ENCODE measurements at regions not wholly inside any gene's neighbourhood (a gene's known extent, or its start where the extent isn't known, plus 50 kb on each side); places are given as distances from the start of the nearest gene placed in this dataset.

- no peak for DNase-seq
Observed at GRCh38 chr6:21893793-21894192, 300.2 kb downstream of the SOX4 start.

DNA sequence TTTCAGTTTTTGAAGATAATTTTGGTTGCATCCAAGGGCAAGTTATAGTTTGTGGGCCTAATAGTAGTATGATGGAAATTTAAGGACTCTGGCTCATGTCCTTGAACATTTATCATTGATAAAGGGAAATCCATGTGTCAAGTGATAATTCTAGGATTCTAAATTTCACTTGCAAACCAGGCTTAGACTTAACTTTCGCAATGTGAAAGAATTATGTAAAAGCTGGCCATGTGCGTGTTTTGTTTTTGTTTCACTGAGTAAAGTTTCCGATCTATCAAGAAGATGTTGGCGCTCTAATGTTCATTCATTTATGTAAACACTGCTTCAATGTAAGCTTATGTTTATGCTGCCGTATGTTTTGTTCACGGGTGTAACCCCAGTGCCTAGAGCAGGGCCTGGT, 302.0 kb downstream of the SOX4 start:
- no peak for DNase-seq

GRCh38 chr6:21898107-21898796, 304.7 kb downstream of the SOX4 start:
- no peak for DNase-seq

DNA sequence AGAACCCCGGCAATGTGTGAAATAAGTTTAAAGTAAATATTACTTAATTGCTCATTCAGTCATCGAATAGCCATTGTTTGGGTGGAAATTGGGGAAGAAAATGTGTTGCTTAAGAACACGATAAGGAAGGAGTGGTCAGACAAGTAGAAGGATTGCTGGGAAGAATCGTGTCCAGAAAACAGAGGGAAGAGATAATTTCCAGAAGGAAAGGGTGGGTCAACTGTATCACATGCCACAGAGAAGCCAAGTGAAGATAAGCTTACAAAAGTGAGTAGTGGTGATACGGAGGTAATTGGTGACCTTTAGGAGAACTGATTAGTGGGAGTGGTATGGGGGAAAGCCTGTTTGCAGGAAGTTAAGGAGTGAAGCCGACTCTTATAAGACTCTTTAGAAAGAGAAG, 306.2 kb downstream of the SOX4 start:
- DNase-seq = no peak

DNA sequence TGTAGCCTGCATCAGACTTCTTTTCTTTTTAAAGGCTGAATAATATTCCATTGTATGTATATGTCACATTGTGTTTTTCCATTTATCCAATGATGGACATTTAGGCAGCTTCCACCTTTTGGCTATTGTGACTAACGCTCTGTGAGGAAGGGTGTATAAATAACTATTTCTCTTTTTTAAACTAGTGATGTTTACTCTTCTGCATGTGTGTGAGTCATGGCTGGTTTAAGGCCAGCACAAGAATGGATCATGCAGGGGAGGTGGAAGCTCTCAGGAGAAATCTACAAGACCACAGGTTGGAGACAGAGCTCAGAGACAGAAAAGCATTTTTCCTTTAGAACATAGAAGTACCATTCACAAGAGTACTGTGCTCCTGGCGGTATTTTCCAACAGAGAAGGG, 307.2 kb downstream of the SOX4 start:
- DNase-seq = no peak

DNA sequence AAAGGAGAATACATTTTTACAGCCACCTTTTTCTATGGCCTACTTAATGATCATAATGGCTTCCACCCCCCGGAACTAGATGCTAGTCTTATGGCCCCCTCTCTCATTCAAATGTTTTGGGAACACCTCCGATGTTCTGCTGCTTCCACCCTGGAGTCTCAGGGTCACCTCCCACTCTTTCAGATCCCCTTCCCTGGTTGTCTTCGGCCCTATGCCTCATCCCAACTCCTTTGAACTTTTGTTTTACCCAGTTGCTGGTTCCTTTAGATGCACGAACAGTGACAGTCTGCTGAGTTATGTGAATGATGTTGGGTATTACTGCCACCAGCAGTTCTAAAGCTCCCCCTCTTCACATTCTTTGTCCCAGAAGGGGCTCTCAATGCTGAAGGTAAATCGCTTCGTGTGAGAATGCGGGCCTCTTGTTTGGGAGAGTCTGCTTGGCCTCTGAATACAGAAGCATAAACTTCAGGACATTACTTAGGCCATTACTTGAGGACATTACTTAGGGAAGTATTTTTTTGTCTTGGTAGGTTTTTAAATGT, 309.1 kb downstream of the SOX4 start:
- DNase-seq = no peak

DNA sequence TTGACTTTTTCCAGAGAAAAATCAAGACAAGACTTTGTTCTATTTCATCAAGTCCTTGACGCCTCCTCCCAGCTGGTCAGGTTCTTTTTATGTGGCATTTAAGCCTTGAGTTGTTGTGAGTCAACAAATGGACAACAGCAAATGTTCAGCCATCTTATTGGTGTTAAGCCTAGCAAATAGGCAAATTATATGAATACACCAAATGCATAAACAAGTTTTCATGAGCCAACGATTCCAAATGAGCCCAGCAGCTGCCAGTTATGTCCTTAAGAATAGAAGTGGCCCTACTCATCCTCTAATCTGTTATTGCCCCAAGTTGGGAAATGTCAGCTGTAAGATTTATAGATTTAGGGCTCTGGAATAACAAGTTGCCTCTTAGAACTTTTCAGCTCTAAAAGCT, 312.0 kb downstream of the SOX4 start:
- DNase-seq = no peak

- DNase-seq = no peak
Observed at GRCh38 chr6:21906826-21907225, 313.3 kb downstream of the SOX4 start.

GRCh38 chr6:21907291-21907690, 313.7 kb downstream of the SOX4 start:
- no peak for DNase-seq

GRCh38 chr6:21908161-21908848, 314.8 kb downstream of the SOX4 start:
- DNase-seq = no peak

- no peak for DNase-seq
Observed at GRCh38 chr6:21909321-21909720, 315.8 kb downstream of the SOX4 start.

GRCh38 chr6:21911208-21911607, 317.7 kb downstream of the SOX4 start:
- no peak for DNase-seq

DNA sequence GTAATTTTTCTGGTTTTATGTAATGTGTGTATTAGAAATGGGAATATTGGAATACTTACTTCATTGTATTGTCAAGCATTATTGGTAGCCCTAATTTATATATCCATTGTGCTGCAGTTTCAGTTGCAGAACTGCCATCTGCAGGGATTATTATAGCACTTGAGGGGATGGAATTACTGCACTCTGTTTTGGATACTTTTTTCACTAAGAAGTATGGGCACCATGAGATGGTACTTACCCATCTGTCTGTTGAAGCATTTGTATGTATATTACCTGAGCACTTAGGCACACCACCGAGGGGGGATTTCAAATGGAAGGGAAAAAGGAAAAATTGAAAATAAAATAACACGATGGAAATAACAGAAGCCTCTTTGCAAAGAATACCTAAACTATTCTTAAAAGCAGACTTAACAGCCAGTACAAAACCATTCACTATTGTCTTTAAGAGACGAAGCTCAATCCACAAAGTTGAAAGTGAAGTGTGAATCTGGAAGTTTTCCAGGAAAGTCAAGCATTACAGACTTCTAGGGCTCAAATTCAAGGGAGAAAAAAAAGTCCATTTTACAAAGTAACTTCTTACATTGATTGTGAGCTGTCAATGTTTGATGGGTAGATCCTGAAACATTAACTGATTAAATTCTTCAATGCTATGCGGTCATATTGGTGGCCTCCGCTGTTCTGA, 318.7 kb downstream of the SOX4 start:
- no peak for DNase-seq

DNA sequence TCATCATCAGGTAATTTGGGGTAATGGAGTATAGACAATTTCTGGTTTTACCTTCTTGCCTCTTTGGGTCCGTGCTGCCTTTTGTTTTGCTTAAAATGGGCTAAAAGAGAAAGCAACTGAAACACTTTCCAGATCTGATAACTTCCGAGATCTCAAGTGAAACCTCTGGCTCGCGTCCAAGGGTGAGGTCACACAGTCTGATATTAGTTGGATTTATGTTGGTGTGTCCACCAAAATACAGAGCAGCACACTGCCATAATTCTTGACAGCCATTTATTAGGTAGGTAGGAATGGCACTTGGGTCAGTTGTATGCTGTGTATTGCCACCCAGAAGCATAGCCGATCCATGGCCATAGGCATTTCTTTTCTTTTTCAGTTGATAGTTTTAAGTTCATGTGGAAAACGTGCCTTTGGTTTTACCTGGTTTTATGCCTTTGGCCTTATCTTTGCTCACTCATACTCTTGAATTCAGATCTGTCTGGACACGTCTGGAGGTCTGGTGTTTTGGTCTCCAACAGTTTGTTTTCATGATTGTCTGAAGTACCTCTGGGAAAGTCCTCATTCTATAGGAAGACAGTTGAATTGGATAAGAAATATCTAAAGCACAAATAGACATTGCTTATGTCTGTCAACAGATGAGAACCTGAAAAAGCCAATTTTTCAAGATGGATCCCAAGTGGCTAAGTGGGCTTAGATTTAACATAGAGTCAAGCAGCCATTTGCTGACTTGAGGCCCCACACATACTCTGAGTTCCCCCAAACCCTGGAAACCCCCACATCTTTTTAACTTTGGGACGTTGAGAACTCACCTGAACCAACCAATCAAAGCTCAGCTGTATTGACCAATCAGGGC, 320.8 kb downstream of the SOX4 start:
- no peak for DNase-seq

DNA sequence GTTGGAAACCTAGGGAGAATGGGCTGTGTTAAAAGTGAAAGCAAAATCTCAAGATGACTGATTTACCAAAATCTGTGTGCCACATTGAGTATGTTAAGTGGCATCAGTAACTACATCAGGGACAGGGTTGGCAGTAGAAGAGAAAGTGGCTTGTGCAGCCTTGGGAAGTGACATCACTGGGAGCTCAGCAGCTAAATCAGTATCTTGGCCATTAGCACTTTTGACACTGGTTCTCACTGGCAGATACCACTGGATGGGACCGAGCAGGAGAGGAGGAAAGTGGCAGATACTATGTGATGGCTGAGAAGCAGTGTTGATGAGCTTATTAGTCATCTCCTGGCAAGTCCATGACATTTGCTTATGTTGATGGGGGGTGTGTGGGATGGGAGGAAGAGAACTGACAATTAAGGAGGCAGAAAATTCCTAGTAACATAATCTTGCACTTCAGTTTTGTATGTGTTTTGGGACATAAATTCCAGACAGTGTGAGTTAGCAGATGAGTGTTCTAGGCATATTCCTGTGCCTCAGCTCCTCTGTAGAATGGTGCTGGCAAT, 322.2 kb downstream of the SOX4 start:
- no peak for DNase-seq

DNA sequence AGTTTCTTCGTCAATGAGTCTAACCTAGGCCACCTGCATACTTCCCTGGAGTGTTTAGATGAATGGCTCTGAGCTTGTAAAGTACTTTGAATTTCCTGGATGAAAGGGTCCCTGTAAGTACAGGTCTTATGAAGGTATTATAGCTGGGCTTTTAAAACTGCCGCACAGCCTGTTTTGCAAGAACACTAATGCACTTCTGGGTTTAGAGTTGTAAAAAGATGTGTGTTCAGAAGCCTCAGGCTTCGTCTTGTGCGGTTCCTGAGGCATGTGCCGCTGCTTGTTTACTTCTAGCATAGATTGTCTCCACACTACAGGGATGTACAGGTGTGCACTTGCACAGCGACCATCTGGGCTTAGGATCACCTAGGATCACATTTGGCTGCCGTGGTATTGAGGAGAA, 324.5 kb downstream of the SOX4 start:
- DNase-seq = no peak

- no peak for DNase-seq
Observed at GRCh38 chr6:21918666-21919065, 325.1 kb downstream of the SOX4 start.

GRCh38 chr6:21922086-21922485, 328.5 kb downstream of the SOX4 start:
- no peak for DNase-seq

- DNase-seq = no peak
Observed at GRCh38 chr6:21924002-21924401, 330.5 kb downstream of the SOX4 start.

GRCh38 chr6:21928827-21929226, 335.3 kb downstream of the SOX4 start:
- DNase-seq = no peak

- no peak for DNase-seq
Observed at GRCh38 chr6:21931641-21932335, 338.2 kb downstream of the SOX4 start.

GRCh38 chr6:21933351-21933750, 339.8 kb downstream of the SOX4 start:
- no peak for DNase-seq

All from DMS 273 treated with DMSO at 0.1 percent for 48 hours (cell line).